H9 (cell line): ENCODE measurements at regions not wholly inside any gene's neighbourhood (a gene's known extent, or its start where the extent isn't known, plus 50 kb on each side); places are given as distances from the start of the nearest gene placed in this dataset.

Experiments
- DNase-seq: peaks from one replicate; pipeline ENCODE4 v3.0.0-alpha.2; 2017
- H2AFZ ChIP-seq: one replicate; pipeline ENCODE4 v1.6.1; 2013; ENCODE audit warnings: mild to moderate bottlenecking, low read length, control low read depth, moderate library complexity
- H2AK5ac ChIP-seq: 2 replicates; pipeline ENCODE4 v1.6.1; 2013; ENCODE audit warnings: low read length, control low read depth, mixed read lengths; ENCODE audit not compliant: insufficient read length
- H2BK120ac ChIP-seq: one replicate; pipeline ENCODE4 v1.6.1; 2013; ENCODE audit warnings: low read depth, mild to moderate bottlenecking, low read length, control low read depth, inconsistent platforms; ENCODE audit not compliant: poor library complexity, severe bottlenecking
- H2BK12ac ChIP-seq: 2 replicates; pipeline ENCODE4 v1.6.1; 2013; ENCODE audit warnings: low read length, control low read depth, mixed read lengths, low read depth; ENCODE audit not compliant: insufficient read length
- H2BK15ac ChIP-seq: 2 replicates; pipeline ENCODE4 v1.6.1; 2013; ENCODE audit warnings: low read depth, low read length, control low read depth
- H2BK20ac ChIP-seq: one replicate; pipeline ENCODE4 v1.6.1; 2013; ENCODE audit warnings: low read depth, mild to moderate bottlenecking, low read length, control low read depth, inconsistent platforms; ENCODE audit not compliant: poor library complexity, severe bottlenecking
- H2BK5ac ChIP-seq: 2 replicates; pipeline ENCODE4 v1.6.1; 2013; ENCODE audit warnings: low read length, control low read depth, mixed read lengths; ENCODE audit not compliant: insufficient read length
- H3K14ac ChIP-seq: 2 replicates; pipeline ENCODE4 v1.6.1; 2013; ENCODE audit warnings: low read length, control low read depth; ENCODE audit not compliant: insufficient read depth
- H3K18ac ChIP-seq: 2 replicates; pipeline ENCODE4 v1.6.1; 2013; ENCODE audit warnings: low read depth, mild to moderate bottlenecking, mixed read lengths, low read length, control low read depth; ENCODE audit not compliant: insufficient read length
- H3K23ac ChIP-seq: 2 replicates; pipeline ENCODE4 v1.6.1; 2013; ENCODE audit warnings: low read length, control low read depth, mixed read lengths, low read depth; ENCODE audit not compliant: insufficient read length
- H3K23me2 ChIP-seq: 2 replicates; pipeline ENCODE4 v1.6.1; 2013; ENCODE audit warnings: low read depth, mild to moderate bottlenecking, mixed read lengths, low read length, control low read depth; ENCODE audit not compliant: insufficient read length, poor library complexity, severe bottlenecking
- H3K27ac ChIP-seq: 2 replicates; pipeline ENCODE4 v1.5.1; 2013; ENCODE audit warnings: low read length, control low read depth, mixed read lengths, low read depth; ENCODE audit not compliant: insufficient read length
- H3K27me3 ChIP-seq: 2 replicates; pipeline ENCODE4 v1.6.1; 2013; ENCODE audit warnings: low read length, control low read depth, inconsistent platforms; ENCODE audit not compliant: insufficient read depth
- H3K4ac ChIP-seq: 2 replicates; pipeline ENCODE4 v1.6.1; 2013; ENCODE audit warnings: low read depth, mild to moderate bottlenecking, control low read depth, inconsistent platforms, low read length, moderate library complexity
- H3K4me1 ChIP-seq: 2 replicates; pipeline ENCODE4 v1.6.1; 2013; ENCODE audit warnings: low read length, control low read depth, inconsistent platforms; ENCODE audit not compliant: insufficient read depth
- H3K4me2 ChIP-seq: 2 replicates; pipeline ENCODE4 v1.6.1; 2013; ENCODE audit warnings: low read length, control low read depth, mixed read lengths; ENCODE audit not compliant: insufficient read length, insufficient read depth
- H3K56ac ChIP-seq: 2 replicates; pipeline ENCODE4 v1.6.1; 2013; ENCODE audit warnings: low read depth, mild to moderate bottlenecking, mixed read lengths, low read length, control low read depth; ENCODE audit not compliant: insufficient read length
- H3K79me1 ChIP-seq: 2 replicates; pipeline ENCODE4 v1.6.1; 2013; ENCODE audit warnings: low read depth, mild to moderate bottlenecking, moderate library complexity, low read length, control low read depth, inconsistent platforms; ENCODE audit not compliant: insufficient read depth, poor library complexity, severe bottlenecking
- H3K79me2 ChIP-seq: 2 replicates; pipeline ENCODE4 v1.6.1; 2013; ENCODE audit warnings: low read length, control low read depth, inconsistent platforms; ENCODE audit not compliant: insufficient read depth
- H3K9ac ChIP-seq: 2 replicates; pipeline ENCODE4 v1.6.1; 2013; ENCODE audit warnings: low read length, control low read depth, mixed read lengths; ENCODE audit not compliant: insufficient read length; ENCODE audit errors: extremely low read depth
- H3K9me3 ChIP-seq: one replicate; pipeline ENCODE4 v1.6.1; 2013; ENCODE audit warnings: low read depth, low read length, inconsistent platforms; ENCODE audit not compliant: control insufficient read depth
- H3T11ph ChIP-seq: one replicate; pipeline ENCODE4 v1.6.1; 2013; ENCODE audit warnings: mild to moderate bottlenecking, low read length, control low read depth, inconsistent platforms
- H4K20me1 ChIP-seq: one replicate; pipeline ENCODE4 v1.6.1; 2013; ENCODE audit not compliant: control insufficient read depth, insufficient read length, insufficient read depth
- H4K5ac ChIP-seq: 2 replicates; pipeline ENCODE4 v1.6.1; 2013; ENCODE audit warnings: low read depth, mild to moderate bottlenecking, mixed read lengths, low read length, control low read depth; ENCODE audit not compliant: insufficient read length
- H4K8ac ChIP-seq: replicated peaks from 2 replicates; pipeline ENCODE4 v1.6.1; 2013; ENCODE audit warnings: low read length, control low read depth, mixed read lengths, low read depth; ENCODE audit not compliant: insufficient read length
- H4K91ac ChIP-seq: 2 replicates; pipeline ENCODE4 v1.6.1; 2013; ENCODE audit warnings: low read depth, mild to moderate bottlenecking, moderate library complexity, mixed read lengths, low read length, control low read depth; ENCODE audit not compliant: insufficient read length
- H3K27ac Mint-ChIP-seq, 3 experiments: 2 replicates in 2 of 3; 3 replicates in 1 of 3; pipeline ENCODE4 v1.8.0; 2020 to 2021; ENCODE audit warnings: mixed read lengths in 3 of 3, mild to moderate bottlenecking in 1 of 3, moderate library complexity in 1 of 3
- H3K27me3 Mint-ChIP-seq: 2 replicates; pipeline ENCODE4 v1.8.0; 2021; ENCODE audit warnings: low read depth, mild to moderate bottlenecking, moderate library complexity, mixed read lengths
- H3K36me3 Mint-ChIP-seq, 3 experiments: 2 replicates in 2 of 3; 3 replicates in 1 of 3; pipeline ENCODE4 v1.8.0; 2020 to 2021; ENCODE audit warnings: low read depth in 3 of 3, mixed read lengths in 3 of 3; ENCODE audit not compliant: insufficient read depth in 1 of 3
- H3K4me1 Mint-ChIP-seq, 2 experiments: 2 replicates each; pipeline ENCODE4 v1.8.0; 2020; ENCODE audit warnings: mixed read lengths in 2 of 2
- H3K4me3 Mint-ChIP-seq, 2 experiments: 2 replicates in 1 of 2; 3 replicates in 1 of 2; pipeline ENCODE4 v1.8.0; 2020 to 2021; ENCODE audit warnings: mild to moderate bottlenecking in 2 of 2, mixed read lengths in 2 of 2, moderate library complexity in 1 of 2
- H3K9me3 Mint-ChIP-seq, 2 experiments: 2 replicates in 1 of 2; 3 replicates in 1 of 2; pipeline ENCODE4 v1.8.0; 2020; ENCODE audit warnings: mild to moderate bottlenecking in 2 of 2, mixed read lengths in 2 of 2, moderate library complexity in 1 of 2
- WGBS: extraction: QIAGEN DNeasy Blood & Tissue Kit; methylation state at CpG from one replicate; pipeline ENCODE4 v1.1.7; 2013; ENCODE audit warnings: missing lambda C conversion rate, low lambda C conversion rate, mixed read lengths; ENCODE audit not compliant: insufficient read length; ENCODE audit errors: extremely low coverage; 5-methylcytosine and 5-hydroxymethylcytosine counted together
- TF ChIP-seq, protein P1 (sequence below): fragments of 200-600 bp; sonication (generic); conservative IDR thresholded peaks from 3 replicates; pipeline ENCODE4 v1.8.0; 2021; ENCODE audit warnings: antibody characterized with exemption, mild to moderate bottlenecking

DNA sequence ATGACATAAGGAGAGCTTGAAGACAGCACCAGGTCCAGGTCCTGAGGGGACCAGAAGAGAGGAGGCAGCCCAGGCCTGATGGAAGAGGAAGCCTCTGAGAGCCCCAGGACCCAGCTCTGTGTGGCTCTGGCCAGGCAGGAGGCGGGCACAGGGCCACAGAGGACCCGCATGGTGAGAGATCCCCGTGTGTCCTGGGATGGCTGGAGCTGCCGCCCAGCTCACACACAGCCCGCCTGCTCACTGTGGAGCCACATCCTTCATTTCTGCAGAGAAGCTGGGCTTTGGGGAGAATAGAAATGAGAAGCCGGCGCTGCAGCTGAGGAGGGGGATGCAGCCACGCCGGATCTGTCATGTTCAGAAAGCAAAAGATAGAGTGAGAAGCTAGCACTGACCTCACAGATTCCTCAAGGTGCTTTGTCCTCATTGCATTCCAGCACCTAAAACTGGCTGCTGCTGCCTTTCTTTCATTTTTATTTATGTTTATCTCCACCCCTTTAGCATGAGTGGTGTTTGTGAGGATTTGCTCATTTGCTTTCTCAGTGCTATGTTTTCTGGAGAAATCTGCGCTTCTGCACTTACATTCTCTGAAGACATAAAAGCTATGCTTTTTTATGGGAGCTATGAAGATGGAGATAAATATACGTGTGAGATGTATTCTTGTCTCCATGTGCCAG, 307.6 kb upstream of the MYT1L start:
- Histone ChIP-seq H2BK20ac (no peak overlapping the region), H4K5ac (no peak overlapping the region), H4K8ac (no peak overlapping the region), H3K27me3 (no peaks in the 10 kb centered on the region), H3K4me2 (no peak overlapping the region), H3K18ac (no peak overlapping the region), H3K14ac (no peak overlapping the region), H3K9ac (no peak overlapping the region), H3K27ac (no peak overlapping the region), H2BK12ac (no peak overlapping the region), H3K79me1 (no peaks in the 10 kb centered on the region), H3T11ph (no peak overlapping the region), H2BK120ac (no peak overlapping the region), H2AFZ (no peak overlapping the region), H3K79me2 (no peaks in the 10 kb centered on the region), H3K9me3 (no peaks in the 10 kb centered on the region), H2BK15ac (no peak overlapping the region), H3K23me2 (no peaks in the 10 kb centered on the region), H3K4me1 (no peaks in the 10 kb centered on the region), H3K4ac (no peak overlapping the region), H3K23ac (no peak overlapping the region), H2AK5ac (no peak overlapping the region), H2BK5ac (no peak overlapping the region), H3K56ac (no peak overlapping the region), H4K20me1 (no peaks in the 10 kb centered on the region), H4K91ac (no peak overlapping the region)
- no peak for DNase-seq
- TF ChIP-seq, protein P1, sequence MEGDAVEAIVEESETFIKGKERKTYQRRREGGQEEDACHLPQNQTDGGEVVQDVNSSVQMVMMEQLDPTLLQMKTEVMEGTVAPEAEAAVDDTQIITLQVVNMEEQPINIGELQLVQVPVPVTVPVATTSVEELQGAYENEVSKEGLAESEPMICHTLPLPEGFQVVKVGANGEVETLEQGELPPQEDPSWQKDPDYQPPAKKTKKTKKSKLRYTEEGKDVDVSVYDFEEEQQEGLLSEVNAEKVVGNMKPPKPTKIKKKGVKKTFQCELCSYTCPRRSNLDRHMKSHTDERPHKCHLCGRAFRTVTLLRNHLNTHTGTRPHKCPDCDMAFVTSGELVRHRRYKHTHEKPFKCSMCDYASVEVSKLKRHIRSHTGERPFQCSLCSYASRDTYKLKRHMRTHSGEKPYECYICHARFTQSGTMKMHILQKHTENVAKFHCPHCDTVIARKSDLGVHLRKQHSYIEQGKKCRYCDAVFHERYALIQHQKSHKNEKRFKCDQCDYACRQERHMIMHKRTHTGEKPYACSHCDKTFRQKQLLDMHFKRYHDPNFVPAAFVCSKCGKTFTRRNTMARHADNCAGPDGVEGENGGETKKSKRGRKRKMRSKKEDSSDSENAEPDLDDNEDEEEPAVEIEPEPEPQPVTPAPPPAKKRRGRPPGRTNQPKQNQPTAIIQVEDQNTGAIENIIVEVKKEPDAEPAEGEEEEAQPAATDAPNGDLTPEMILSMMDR: no peak
- no CpG with 5 or more reads among the region's 11 CpGs for WGBS
- Mint-ChIP-seq H3K27ac (no peak overlapping the region), H3K4me3 (no peak overlapping the region), H3K4me1 (peaks cover 6 to 10% of the 10 kb centered on the region in 2 experiments), H3K36me3 (no peaks in the 10 kb centered on the region; a peak in 1 of 7 replicates), H3K27me3 (peaks cover 5% of the 10 kb centered on the region), H3K9me3 (no peaks in the 10 kb centered on the region)
